HG03139 (cell line): ENCODE measurements at regions not wholly inside any gene's neighbourhood (a gene's known extent, or its start where the extent isn't known, plus 50 kb on each side); places are given as distances from the start of the nearest gene placed in this dataset.

Experiments
- ATAC-seq: cut with Tn5 transposase; IDR thresholded peaks from one replicate; pipeline ENCODE4 v1.9.1; 2021; ENCODE audit not compliant: unreplicated experiment

GRCh38 chr1:78351551-78352216, 139.1 kb upstream of the PTGFR start:
- ATAC-seq, result no peak

- ATAC-seq, result no peak
These were observed 135.1 kb upstream of the PTGFR start for GRCh38 chr1:78355656-78356055.

GRCh38 chr1:78358165-78358564, 132.6 kb upstream of the PTGFR start:
- ATAC-seq, result no peak

GRCh38 chr1:78359666-78360065, 131.1 kb upstream of the PTGFR start:
- no peak for ATAC-seq

DNA sequence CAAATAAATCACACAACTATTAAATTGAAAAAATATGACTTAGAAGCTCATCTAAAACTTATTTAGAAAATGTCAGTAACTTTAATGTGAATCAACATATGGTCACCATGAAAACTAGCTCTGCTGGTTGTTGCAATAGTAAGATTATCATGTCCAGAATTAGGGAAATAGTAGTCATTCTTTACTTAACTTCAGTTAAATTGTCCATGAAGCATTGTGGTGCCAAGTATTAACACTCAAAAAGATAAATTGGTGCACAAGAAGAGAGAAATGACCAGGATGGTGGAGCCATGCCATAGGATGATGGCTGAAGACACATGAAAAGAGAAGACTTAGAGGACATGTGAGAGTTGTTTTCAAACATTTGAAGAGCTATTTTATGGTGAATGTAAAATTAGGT, 130.2 kb upstream of the PTGFR start:
- ATAC-seq, result no peak

DNA sequence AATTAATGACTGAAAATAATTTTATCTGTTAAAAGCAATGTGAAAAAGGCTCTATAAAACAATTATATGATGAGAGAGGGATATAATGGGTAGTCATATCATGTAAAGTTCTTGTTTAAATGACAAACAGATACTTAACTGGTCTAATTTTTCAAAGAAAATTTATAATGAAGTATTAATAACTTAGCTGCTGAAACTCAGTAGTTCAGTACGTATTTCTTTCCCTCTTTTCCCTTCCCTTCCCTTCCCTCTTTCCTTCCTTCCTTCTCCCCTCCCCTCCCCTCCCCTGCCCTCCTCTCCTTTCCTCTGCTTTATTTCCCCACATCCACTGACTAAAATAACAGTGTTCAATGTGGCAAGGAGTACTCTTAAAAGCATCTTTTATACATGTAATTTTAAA, 123.1 kb upstream of the PTGFR start:
- ATAC-seq, result no peak

DNA sequence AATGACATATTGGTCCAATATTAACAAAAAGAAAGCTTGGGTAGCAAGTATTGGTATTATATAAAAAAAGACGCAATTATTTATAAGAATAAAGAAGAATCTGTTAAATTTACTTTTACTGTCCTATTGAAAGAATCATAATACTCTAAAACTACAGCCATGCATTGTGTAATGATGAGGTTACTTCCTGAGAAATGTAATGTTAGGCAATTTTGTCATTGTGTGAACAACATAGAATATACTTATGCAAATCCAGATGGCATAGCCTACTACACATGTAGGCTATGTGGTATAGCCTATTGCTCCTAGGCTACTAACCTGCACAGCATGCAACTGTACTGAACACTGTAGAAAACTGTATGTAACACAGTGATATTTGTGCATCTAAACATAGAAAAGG, 121.2 kb upstream of the PTGFR start:
- no peak for ATAC-seq

DNA sequence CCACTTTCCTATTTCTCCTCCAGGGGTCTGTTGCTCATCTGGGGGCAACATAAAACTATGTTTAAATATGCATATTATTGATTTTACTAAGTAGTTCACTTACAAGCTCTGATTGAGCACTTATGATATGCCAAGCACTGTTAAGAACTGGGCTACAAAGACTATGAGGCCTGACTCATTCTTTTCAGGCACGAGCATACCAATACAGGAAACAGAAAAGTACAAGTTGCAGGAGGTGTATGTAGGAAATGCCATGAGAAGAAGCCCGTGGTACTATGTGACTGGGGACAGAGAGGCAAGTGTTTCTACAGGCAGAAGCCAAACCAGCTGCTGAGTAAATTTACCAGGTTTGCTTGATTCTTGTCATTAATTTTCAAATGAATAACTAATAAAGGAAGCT, 120.4 kb upstream of the PTGFR start:
- peak; percentile 78 for ATAC-seq

- peak; percentile 56 for ATAC-seq
These were observed 119.8 kb upstream of the PTGFR start for GRCh38 chr1:78370779-78371482.

DNA sequence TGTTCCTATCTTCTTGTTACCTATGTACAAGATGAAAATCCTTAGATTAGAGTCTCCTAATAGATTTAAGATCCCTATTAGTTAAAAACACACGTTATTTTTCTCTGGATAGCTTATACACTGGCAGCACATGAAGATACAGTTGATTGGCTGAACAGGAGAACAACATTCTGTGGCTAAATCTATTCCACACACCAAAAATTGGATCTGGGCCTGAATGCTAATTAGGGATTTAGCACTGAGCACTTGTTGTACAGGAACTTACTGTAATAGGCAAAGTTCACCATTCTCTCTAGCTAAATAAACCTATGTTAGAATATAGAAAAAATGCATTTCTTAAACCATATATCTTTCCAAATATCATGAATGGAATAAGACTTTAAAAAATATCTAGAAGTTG, 117.1 kb upstream of the PTGFR start:
- no peak for ATAC-seq

DNA sequence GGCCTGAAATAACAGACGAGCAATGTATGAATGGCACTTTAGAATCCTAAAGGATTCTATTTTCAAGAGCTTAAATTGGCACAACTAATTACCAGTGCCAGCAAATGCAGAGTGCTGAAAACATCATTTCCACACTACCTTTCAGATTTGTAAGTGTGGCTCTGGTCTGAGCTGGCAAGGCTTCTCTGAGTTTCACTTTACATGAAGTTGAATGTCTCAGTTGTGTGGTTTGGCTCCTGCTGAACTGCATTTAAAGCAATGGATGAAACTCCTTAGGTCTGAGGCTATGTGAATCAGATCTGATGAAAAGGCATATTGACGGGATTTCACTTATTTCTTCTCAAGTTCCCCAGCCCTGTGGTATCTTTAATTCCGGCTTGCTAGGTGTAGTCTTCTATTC, 114.8 kb upstream of the PTGFR start:
- no peak for ATAC-seq

GRCh38 chr1:78377356-78377928, 113.3 kb upstream of the PTGFR start:
- ATAC-seq, result peak; percentile 96

GRCh38 chr1:78383923-78384322, 106.9 kb upstream of the PTGFR start:
- no peak for ATAC-seq

DNA sequence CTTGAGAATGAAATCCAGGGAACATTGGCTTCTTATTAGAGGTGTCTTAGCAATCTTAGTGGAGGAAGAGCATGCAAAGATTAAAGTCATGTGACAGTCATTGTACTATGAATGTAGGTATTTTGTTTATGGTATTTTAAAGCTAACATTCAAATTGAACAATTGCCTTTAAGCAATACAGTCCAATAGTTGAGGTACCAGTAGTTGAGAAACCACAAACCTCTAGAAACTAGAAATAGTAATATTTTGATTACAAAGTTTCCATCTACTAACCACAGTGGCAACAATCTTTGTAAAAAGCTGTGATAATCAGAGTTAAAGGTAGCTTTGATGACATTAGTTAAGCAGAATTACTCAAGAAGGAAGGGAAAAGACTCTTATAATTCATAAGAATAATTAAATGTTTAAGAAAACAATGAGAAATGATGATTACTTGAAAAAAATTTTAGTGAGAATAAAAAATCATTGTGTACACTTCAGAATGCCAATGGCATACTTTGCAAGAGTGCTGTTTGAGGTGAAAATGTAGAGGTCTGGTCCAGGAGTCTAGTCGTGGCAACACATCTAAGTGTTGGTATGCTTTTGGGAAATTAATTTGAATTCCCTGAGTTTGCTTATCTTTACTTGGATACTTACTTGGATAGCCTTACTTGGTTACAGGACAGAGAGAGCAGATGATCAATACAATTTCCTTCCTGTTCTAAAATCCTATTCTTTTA, 104.9 kb upstream of the PTGFR start:
- ATAC-seq, result peak; percentile 95

- no peak for ATAC-seq
These were observed 103.6 kb upstream of the PTGFR start for GRCh38 chr1:78387201-78387600.

DNA sequence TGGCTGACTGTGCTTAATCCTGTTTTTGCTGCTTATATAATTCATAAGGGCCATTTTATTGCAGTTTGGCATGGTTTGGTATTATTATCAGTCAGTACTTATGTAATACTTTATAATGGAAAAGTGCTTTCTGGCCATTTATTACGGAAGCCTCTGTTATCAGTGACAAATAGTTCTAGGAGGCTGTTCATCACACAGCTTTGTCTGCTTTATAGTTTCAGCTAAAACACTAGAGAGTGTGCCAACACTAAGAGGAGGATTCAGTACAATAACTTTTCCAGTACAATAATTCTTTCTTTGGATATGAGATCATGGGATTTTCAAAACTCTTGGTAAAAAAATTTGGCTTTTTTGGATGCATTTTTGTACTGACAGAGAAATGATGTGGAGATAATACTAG, 102.9 kb upstream of the PTGFR start:
- no peak for ATAC-seq

DNA sequence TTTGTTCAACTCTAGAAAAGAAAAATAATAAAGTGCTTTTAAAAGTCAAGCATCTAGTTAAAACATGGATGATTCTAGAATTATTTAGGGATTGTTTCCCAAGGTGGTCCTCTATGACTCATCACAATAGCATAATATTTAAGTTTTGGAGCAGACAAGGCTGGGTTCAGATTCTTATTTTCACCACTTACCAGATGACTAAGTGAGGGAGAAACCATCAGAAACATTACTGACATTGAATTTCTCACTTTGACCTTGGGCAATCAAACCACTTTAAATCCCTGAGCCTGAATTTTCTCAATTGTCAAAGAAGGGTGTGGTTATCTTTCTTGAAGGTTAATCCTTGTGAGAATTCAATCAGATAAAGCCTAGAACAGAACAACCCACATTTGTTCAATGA, 102.5 kb upstream of the PTGFR start:
- no peak for ATAC-seq

GRCh38 chr1:78401148-78401547, 89.6 kb upstream of the PTGFR start:
- ATAC-seq, result no peak

DNA sequence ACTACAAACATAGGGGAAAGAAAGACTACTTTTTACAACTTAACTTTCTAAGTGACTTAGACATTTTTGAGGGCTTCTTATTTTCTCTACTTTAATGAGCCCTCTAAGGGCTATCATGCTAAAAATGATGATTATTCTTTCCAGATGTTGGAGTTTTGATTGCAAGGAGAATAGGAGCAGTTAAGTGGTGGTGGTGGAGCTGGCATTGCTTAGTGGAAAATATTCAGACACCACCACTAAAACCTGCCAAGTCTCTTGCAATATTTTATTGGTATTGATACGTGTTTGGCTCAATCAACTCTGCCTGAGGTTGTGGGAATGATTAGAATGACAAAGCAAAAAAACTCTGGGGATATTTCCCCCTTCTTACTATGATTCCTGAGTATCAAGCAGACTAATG, 82.6 kb upstream of the PTGFR start:
- no peak for ATAC-seq

DNA sequence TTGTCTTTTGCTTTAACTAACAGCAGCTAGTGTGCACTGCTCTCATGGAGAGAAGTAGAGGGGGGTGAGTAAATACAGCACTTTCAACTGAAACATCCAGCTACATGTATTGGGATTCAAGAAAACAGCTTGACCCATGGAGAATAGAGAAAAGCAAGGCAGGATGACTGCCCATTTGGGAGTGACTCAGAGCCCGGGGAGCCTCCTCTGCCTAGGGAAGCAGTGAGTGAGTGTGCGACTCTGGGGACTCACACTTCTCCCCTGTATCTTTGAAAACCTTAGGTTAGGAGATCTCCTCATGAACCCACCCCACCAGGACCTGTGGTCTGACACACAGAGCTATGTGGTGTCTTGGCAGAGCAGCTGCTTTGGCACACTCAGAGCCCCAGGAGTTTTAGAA, 82.0 kb upstream of the PTGFR start:
- ATAC-seq, result no peak

GRCh38 chr1:78410643-78411042, 80.1 kb upstream of the PTGFR start:
- ATAC-seq, result no peak

GRCh38 chr1:78411707-78412106, 79.1 kb upstream of the PTGFR start:
- no peak for ATAC-seq
